ENCODE measurements at regions not wholly inside any gene's neighbourhood (a gene's known extent, or its start where the extent isn't known, plus 50 kb on each side); places are given as distances from the start of the nearest gene placed in this dataset.

- Histone ChIP-seq H3K9me1 (replicated peaks; ENCODE audit: control insufficient read depth, extremely low read depth, insufficient read depth, low read length) (no peaks in the 10 kb centered on the region), H3K4me2 (ENCODE audit: insufficient read depth, low read length) (no peak overlapping the region), H3K79me2 (ENCODE audit: control insufficient read depth, insufficient read depth, low read length) (no peaks in the 10 kb centered on the region), H3K36me3 (ENCODE audit: control insufficient read depth in 2 of 2, extremely low read depth in 1 of 2, insufficient read depth in 2 of 2, low read length in 2 of 2) (no peaks in the 10 kb centered on the region), H3K9ac (replicated peaks; ENCODE audit: extremely low read depth, insufficient read depth, low read length) (no peak overlapping the region), H3K27ac (ENCODE audit: insufficient read depth, low read depth, low read length) (no peak overlapping the region), H2AFZ (ENCODE audit: low read depth, low read length) (no peak overlapping the region), H3K4me3 (replicated peaks in 1 of 3; ENCODE audit: insufficient read depth in 1 of 3, low read depth in 1 of 3, low read length in 3 of 3) (no peak overlapping the region), H4K20me1 (replicated peaks; ENCODE audit: control insufficient read depth, extremely low read depth, insufficient read depth, low read length) (no peaks in the 10 kb centered on the region), H3K9me3 (replicated peaks; ENCODE audit: control insufficient read depth, insufficient read depth, low read length) (no peaks in the 10 kb centered on the region), H3K4me1 (ENCODE audit: control insufficient read depth, extremely low read depth, insufficient read depth, low read length) (no peaks in the 10 kb centered on the region), H3K27me3 (ENCODE audit: control insufficient read depth in 2 of 2, insufficient read depth in 2 of 2, low read length in 2 of 2) (no peaks in the 10 kb centered on the region)
- FAIRE-seq (no peak), DNase-seq (ENCODE audit: low read depth, low spot score) (no peak)
- POLR2A ChIA-PET: no interaction called here
- intact Hi-C loops (cut with micrococcal nuclease): no loop called here
- CTCF ChIA-PET: no interaction called here
- no TSS peak for BruUV-seq (replicated peaks)
- TF ChIP-seq CTCF (IDR thresholded peaks at IDR 0.05; ENCODE audit: extremely low read depth in 1 of 2, insufficient read depth in 1 of 2, low read depth in 1 of 2, low read length in 2 of 2) (no peak), EZH2 (IDR thresholded peaks at IDR 0.05; ENCODE audit: borderline replicate concordance, low read depth, low read length, severe bottlenecking) (no peak), JUN (IDR thresholded peaks at IDR 0.05; ENCODE audit: borderline replicate concordance, insufficient read depth, insufficient read length, low read depth) (no peak), MYC (IDR thresholded peaks at IDR 0.05; ENCODE audit: low read depth, low read length) (no peak), POLR2AphosphoS5 (IDR thresholded peaks at IDR 0.05; ENCODE audit: insufficient read depth, low read depth, low read length) (no peak), POLR2A (IDR thresholded peaks at IDR 0.05; ENCODE audit: low read depth, low read length) (no peak), MAX (IDR thresholded peaks at IDR 0.05; ENCODE audit: insufficient read depth, insufficient read length) (no peak)
- dilution Hi-C loops (cut with MboI; ENCODE audit: extremely low pct_ligation_motif_present, low sequenced_read_pairs): no loop called here
Observed at GRCh38 chr10:111561124-111561523, 484.3 kb downstream of the ADRA2A start.

GRCh38 chr10:111565542-111565941 lies 488.7 kb downstream of the ADRA2A start:
- no peaks in the 10 kb centered on the region for H3K9me3 ChIP-seq (replicated peaks; ENCODE audit: control insufficient read depth, insufficient read depth, low read length)
- no peaks in the 10 kb centered on the region for H3K4me1 ChIP-seq (ENCODE audit: control insufficient read depth, extremely low read depth, insufficient read depth, low read length)
- no peak for FAIRE-seq
- H3K27ac ChIP-seq (ENCODE audit: insufficient read depth, low read depth, low read length): no peak overlapping the region
- ChIA-PET POLR2A (no interaction called here), CTCF (no interaction called here)
- H3K4me3 ChIP-seq (replicated peaks in 1 of 3; ENCODE audit: insufficient read depth in 1 of 3, low read depth in 1 of 3, low read length in 3 of 3): no peak overlapping the region
- no peak overlapping the region for H3K9ac ChIP-seq (replicated peaks; ENCODE audit: extremely low read depth, insufficient read depth, low read length)
- no peaks in the 10 kb centered on the region for H4K20me1 ChIP-seq (replicated peaks; ENCODE audit: control insufficient read depth, extremely low read depth, insufficient read depth, low read length)
- no peak overlapping the region for H3K4me2 ChIP-seq (ENCODE audit: insufficient read depth, low read length)
- dilution Hi-C loops (cut with MboI; ENCODE audit: extremely low pct_ligation_motif_present, low sequenced_read_pairs) (no loop called here), intact Hi-C loops (cut with micrococcal nuclease) (no loop called here)
- no peaks in the 10 kb centered on the region for H3K9me1 ChIP-seq (replicated peaks; ENCODE audit: control insufficient read depth, extremely low read depth, insufficient read depth, low read length)
- DNase-seq (ENCODE audit: low read depth, low spot score): no peak
- no peaks in the 10 kb centered on the region for H3K27me3 ChIP-seq (ENCODE audit: control insufficient read depth in 2 of 2, insufficient read depth in 2 of 2, low read length in 2 of 2)
- TF ChIP-seq MYC (IDR thresholded peaks at IDR 0.05; ENCODE audit: low read depth, low read length) (no peak), MAX (IDR thresholded peaks at IDR 0.05; ENCODE audit: insufficient read depth, insufficient read length) (no peak)
- no peaks in the 10 kb centered on the region for H3K36me3 ChIP-seq (ENCODE audit: control insufficient read depth in 2 of 2, extremely low read depth in 1 of 2, insufficient read depth in 2 of 2, low read length in 2 of 2)
- H3K79me2 ChIP-seq (ENCODE audit: control insufficient read depth, insufficient read depth, low read length): no peaks in the 10 kb centered on the region
- no TSS peak for BruUV-seq (replicated peaks)
- no peak overlapping the region for H2AFZ ChIP-seq (ENCODE audit: low read depth, low read length)

All from endothelial cell of umbilical vein (primary cell).